Hematopoietic multipotent progenitor cell treated with erythropoietin and hydrocortisone succinate and interleukin-3 and kit ligand, for 6 days (in vitro differentiated cells): ENCODE measurements at regions not wholly inside any gene's neighbourhood (a gene's known extent, or its start where the extent isn't known, plus 50 kb on each side); places are given as distances from the start of the nearest gene placed in this dataset.

Experiments used
- DNase-seq: peaks from one replicate; pipeline ENCODE4 v3.0.0-alpha.2; 2015

DNA sequence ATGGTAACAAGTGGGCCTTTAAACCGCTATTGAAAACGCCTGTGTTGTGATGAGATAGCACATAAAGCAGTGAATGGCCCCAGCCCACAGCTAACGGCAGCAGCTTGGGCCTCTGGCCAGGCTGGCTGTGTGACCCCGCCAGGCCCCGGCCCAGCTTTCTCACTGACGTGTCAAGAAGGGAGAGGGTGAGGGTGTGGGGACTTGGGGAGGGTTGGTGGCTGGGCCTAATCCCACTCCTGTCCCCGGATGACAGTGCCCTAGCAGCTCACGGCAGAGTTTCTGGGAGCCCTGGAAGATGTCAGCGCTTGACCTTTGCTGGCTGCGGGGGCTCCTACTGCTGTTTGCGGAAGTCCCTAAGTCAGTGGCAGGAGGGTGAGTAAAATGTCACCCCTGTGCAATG lies 88.9 kb upstream of the SHH start:
- no peak for DNase-seq

DNA sequence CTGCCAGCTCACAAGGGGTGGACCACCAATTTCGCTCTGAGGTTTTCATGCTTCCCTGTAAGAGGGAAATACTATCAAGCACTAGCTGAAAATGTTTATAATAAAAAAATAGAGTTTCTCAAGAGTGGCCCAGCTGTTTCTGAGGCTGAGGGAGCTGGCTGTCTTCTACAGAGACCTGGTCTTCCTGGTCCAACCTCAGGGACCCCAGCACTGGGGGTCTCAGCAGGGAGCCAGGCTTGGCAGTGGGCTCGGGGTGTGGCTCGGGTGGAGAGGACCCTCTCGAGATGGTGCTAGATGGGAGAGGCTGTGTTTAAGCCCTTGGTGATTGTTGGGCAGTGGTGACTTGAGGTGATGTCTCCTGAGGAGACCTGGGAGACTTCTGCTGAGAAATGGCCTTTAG lies 87.3 kb upstream of the SHH start:
- no peak for DNase-seq

DNA sequence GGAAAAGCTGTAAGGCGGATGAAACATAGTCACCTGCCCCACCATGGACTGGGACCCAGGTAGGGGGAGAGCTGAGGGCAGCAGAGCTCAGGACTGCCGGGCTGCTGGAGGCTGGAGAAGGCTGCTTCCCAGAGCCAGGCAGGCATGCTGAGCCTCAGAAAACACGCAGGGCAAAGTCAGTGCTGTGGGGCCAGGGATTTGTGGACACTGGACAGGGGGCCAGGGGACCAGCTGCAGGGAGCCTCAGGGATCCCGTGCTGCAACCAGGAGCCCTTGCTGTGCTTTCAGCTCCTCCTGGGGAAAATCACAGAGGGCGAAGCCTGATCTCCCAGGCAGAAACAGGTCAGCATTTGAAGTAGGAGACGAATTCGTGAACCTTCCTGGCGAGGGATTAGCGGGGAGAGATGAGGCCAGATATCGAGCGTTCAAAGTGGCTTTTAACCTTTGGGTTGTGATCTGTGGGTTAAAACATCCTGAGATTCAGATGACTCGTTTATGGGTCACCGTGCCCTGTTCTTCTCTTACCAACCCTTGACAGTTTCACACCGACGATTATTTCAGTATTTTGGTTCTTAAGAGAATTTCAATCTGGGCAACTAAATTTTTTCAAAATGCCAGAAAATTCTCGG lies 85.6 kb upstream of the SHH start:
- DNase-seq: no peak

DNA sequence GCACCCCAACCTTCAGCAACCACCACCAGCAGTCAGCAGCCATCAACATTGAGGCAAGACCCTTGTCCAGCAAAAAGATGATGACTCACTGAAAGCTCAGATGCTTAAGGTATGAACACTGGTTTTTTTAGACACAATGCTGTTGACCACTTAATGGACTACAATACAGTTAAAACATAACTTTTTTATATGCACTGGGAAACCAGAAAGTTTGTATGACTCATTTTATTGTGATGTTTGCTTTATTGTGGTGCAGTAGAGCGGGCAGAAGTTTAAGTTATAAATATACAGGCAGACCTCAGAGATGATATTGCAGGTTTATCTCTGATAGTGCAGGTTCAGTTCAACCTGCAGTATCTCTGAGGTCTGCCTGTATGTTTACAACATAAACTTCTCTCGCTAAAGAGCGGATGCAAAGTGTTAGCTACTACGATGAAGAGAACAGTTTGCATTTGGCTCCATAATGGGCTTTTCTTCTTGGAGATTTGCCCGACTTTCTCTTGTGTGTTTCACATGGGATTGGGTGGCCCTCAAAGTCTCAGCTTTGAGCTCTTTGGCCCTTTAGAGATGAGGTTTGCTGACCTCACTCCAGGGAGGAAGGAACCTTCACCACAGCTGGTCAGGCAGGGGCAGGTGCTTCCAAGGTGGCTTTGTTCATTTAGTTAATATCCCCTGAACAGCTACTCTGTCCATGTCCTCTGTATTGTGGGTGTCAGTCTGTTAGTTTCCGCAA lies 84.4 kb upstream of the SHH start:
- no peak for DNase-seq

DNA sequence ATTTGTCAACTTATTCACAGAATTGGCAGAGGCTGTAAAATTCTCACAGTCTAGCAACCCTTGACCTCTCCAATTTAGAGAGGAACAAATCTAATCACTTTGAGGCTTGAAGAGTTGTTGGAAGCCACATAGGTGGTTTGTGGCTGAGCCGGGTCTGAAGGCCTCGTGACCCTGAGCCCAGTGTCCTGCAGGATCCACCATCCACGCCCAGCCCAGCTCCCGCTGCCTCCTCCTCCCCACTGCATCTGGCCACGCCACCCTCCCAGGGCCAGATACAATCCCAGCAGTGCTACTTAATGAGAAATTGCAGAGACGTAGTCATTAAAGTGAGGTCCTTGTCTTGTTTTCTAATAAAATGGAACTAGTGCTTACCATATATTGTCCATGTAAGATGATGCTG lies 81.4 kb upstream of the SHH start:
- no peak for DNase-seq

DNA sequence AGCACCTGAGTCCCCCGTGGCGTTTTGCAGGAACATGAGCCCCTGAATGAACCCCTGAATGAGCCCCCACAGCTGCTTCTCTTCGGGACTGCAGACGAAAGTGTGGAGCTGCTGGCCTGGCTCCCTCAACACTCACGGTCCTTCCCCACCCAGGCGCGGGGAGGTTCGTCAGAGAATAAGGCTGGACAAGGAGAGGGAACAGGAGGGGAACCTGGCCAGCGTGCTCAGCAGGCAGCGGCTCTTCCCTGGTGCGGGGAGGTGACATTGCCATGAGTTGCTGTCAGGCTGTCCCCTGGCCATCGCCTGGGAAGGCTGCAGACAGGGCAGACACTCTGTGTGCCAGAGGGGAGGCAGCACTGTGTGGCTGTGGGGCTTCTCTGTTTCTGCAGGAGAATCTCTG lies 80.9 kb upstream of the SHH start:
- DNase-seq: no peak

DNA sequence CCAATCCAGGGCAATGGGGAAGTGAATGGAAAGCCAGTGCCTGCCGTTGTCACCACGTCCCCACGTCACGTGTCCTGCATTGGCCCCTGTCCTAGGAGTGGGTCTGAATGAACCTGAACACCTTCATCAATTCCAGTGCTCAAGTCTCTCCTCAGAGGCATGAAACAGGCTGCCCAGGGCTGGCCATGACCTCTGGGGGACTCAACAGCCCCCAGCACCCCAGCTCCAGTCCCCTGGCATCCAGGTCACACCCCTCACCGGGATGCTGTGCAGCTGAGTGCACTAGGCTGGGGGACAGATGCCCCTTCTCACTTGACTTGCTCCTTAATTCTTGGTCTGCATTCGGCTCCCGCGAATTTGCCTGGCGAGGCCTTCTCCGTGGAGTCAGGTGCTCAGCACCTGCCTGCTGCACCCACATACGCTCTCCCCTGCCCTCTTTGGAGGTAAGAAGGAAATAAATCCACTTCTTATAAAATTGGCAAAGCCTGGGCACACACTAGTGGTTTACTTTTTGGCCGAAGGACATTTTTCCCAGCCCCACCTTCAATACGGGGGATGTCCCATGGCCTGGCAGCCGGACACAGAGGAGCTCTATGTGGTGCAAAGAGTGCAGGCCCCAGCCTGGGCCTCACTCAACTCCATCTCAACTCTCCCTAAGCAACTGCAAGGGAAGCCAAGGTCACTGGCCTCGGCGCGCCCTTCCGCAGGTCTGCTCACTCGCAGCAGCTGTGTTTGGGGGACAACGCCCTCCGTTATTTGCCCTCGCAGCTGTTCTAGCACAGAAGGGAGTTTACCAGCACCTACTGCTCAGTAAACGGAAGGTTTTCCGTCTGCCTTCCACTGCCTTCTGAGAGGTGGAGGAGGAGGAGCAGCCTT lies 77.6 kb upstream of the SHH start:
- no peak for DNase-seq

DNA sequence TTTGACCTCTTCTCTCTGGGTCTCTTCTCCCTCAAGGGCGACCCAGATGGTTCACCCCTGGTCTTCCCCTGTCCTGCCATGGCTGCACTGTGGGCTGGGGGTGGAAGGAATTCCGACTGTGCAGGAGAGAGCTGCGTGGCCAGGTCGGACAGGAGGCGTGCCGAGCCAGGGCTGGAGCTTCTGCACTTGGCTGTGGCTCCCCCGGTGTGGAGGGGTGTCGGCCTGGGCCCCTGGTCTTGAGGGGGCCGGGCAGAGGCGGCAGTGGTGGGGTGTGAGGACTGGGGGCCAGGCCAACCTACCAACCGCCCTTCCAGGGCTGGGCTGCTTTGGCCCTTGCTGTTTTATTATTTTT lies 74.9 kb upstream of the SHH start:
- no peak for DNase-seq

DNA sequence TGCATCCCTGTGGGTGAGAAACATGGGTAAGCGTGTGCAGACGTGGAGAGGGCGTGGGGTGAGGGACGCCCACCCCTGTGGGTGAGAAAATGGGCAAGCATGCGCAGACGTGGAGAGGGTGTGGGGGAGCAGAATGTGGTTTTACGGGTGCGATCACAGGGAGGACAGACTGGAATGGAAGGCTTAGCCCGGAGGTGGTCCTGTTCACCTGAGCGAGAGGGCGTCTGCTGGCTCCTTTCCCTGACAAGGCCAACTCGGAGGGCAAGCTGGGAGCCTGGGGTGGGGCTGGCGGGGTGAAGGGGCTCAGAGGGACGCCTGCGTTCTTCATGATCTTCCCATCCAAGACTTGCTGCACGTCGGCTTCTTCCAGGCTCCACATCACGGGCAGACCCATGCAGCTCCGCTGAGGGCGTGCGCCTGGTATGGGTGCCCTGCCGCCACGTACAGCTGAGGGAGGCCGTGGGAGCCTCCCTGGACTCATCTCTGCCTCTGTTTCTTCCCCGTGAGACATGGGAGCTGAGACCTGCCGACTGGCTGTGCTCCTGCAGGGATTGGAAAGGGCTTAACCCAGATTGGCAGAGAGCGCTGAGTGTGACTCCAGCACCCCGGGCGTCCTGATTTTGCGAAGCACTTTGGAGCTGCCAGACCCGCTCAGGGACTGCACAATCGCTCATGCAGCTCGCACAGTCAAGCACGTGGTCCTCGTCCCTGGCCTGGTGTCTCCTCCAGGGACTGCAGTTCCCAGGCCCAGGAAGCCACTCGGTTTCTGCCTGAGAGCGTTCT lies 74.3 kb upstream of the SHH start:
- DNase-seq: no peak

DNA sequence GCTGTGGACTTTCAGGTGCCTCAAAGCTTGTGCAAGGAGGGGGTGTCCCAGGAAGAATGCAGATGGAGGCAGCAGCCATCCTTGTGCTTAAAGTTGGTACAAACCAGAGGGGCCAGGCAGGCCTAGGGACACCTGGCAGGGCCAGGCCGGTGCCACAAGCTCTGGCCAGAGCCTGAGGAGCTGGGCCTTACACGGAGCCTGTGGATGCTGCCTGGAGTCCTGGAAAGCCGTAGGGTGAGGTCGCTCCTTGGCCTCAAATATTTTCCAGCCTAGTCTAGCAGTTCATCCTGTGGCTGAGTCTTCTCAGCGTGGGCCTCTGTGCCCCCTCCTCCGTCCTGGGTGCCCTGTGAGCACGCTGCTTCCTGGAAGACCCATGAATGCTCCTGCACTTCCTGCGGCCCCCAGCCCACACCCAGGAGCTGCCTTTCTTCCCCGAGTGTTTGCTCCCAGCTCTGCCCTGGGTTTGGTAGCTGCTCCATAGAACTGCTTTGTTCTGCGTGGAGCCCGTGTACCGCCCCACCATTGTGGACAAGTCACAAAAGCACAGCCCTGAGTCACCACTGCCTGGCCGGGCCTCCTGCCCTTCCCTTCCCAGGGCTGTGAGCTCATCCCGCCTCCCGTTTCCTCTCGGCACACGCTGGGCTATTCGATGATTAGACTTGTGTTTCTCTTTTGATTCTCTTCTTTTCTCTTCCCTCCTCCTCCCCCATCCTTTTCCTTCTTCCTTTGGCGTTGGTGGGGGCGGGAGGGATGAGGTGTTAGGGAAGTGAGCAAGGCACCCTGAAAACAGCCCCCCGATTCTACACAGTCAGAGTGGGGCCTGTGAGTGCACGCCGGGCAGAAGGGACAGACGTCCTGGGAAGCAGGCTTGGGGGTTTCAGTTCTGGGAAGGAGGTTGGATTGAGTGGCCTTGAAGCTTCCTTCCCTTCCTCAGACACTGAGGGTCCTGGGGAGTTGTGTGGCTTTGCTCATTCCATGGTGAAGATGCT lies 73.2 kb upstream of the SHH start:
- no peak for DNase-seq

DNA sequence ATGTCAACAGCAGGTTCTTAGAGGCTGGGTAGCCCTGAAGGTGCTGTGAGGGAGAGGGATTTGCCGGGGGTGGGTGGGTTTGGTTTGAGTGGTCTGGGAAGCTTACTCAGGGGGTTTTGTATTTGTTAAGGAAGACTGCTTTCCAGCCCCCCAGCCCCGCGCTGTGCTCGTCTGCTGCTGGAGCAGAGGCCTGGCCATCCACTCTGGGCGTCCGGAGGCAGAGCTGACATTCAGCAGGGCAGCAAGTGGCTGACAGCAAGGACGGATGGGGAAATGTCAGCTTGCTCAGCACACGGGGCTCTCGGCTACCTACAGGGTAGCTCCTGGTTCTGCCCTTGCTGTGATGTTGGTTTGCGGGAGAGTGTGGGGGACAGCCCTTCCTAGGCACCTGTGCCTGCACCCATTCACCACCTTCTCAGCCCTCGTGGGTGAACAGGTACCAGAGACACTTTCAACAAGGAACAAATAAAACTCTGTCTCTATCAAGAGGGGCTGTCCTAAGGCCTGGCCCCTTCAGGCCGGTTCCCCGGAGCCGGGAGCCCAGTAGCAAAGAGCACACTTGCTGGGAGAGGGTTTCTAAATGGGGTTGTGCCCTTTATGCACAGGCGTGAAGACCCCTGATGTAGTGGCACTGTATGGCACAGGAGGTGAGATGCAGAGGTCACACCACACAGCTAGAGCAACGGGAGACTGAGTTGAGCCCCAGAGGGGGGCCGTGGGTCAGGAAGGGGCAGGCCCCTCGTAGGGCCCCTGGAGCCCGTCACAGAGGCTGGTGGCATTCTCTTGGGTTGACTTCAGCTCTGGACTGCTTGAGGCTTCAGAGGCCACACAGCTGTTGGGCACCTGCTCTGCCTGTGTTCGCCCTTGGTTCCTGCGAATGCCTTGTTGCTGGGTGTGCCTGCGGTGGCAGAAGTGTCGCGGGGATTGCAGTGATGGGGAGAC lies 72.2 kb upstream of the SHH start:
- DNase-seq: no peak

DNA sequence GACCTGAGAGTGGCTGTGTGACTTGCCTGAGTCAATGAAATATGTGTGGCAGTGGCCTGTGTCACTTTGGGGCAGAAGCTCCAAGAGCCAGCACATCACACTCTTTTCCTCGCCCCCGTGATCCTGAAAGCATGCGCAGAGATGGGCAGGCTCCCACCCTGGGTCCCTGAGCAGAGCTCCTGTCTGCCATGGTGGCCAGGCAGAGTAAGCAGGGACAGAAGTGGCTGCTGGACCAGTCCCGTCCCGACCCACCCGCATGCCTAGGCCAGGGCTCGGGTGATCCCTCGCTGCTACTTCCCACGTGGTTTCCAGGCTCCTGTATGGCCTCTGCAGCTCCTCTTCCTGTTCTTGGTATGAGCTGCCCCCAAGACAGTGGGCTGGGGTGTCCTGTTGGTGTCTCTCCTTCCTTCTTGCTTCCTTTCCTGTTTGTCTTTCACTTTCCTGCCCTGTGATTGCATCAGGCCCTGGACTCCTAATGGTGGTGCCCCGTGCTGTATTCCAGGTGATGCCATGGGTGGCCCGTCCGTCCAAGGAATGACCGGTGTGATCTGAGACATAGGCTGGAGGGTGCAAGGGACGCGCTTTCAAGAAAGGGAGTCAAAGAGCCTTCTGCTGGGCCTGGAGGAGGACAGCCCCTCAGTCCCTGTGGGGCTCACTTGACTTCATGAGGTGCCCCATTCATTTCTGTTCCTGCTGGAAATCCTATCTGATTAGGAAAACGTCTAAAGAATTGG lies 71.4 kb upstream of the SHH start:
- DNase-seq: no peak

DNA sequence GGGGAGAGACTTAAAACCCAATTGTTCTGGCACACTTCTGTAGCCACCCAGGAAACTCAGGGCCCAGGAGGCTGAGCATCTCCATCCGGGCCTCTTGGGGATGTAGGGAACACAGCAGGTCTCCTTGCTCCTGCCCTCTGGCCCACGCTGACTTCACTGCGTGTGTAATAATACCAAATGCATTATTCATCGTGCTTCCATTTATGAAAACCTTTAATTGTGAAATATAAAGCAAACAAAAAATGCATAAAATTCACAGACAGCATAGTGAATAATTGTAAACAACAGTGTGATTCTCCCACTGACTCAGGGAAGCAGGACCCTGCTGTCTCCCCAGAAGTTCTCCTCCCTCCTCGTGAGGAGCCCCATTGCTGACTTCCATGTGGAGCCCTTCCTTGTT lies 70.3 kb upstream of the SHH start:
- DNase-seq: no peak

DNA sequence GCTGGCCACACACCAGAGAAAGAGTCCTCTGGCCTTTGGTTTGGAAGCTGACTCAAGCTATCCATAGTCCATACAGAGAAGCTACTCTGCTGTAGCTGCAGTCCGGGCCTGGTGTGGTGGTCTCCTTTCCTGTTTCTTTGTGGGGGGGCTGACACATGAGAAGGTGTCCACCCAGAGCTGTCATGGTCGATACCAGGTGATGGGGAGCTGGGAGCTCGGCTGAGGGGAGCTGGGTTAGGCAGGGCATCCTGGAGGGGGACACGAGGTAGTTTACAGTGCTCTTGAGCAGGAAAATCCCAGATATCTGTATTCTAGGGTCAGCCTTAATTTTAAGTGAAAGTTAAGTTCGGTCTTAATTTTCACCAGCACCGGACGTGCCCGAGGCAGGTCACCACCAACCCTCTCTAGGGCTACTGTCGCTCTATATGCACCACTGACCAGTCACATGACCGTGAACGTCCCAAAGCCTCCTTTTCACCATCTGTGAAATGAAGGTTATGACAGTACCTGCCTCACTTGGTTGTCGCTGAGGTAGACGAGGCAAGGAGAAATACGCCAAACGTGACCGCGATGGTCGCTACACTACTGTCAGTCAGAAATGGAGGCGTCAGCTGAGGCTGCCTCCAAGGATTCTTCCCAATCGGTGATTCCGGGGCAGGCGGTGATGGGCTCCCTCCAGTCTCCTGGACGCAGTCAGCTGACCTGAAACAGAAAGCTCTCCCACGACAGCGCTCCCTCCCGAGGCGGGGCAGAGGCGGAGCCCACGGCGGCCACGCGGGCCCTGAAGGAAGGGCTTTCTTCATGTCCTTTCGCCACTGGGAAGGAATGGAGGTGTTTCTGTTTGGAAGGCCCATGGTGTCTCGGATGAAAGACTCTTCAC lies 69.4 kb upstream of the SHH start:
- no peak for DNase-seq

DNA sequence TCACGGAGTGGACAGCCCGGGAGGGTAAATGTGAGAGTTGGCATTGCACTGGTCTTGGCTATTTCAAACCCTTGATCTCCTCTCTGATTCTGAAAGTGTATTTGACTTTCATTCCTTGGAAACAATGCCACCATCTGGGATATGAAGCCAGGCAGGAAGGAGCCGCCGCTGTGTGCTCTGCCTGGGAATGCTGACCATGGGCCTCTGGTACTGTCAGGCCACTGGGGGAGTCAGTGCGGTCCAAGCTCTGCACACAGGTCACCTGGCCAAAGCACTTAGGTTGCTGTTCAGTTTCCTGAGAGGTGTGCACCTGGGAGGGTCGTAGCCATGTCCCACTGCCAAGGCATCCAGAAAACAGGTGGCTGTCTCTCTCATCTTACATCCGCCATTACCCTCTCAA lies 68.5 kb upstream of the SHH start:
- no peak for DNase-seq

DNA sequence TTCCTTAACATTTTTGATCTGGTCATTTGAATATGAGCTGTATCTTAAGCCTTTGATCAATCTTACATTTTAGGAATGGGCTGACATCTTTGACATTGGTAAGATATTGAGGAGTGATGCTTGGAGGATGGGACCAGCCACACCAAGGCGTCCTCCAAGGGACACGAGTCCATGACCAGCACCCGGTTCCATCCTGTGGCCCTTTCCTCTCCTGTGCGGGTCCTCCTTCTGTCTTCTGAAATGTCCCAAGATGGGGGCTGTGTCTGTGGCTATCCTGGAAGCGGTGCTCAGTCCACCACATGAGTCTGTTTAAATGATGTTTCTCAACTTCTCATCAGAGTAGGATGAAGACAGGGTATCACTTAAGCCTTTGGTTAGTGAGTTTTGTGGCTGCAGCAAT lies 67.3 kb upstream of the SHH start:
- no peak for DNase-seq

DNA sequence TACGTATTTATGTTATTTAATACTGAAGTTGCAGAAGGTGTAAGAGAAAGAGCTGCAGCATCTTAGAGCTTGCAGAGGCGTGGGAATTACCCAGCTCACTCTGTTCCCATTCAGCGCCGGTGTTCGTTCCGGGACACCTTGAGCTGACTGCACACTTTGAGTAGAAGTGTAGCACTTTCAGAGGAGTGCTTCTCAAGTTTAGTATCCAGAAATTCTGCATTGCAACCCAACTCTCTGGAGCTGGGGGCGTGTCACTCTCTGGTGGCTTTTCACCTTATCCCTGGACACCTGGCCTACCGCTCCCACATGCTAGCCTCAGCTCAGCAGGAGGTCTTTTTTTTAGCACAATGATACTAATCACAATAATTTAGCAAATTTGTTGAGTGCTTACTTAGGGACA lies 66.4 kb upstream of the SHH start:
- DNase-seq: no peak

DNA sequence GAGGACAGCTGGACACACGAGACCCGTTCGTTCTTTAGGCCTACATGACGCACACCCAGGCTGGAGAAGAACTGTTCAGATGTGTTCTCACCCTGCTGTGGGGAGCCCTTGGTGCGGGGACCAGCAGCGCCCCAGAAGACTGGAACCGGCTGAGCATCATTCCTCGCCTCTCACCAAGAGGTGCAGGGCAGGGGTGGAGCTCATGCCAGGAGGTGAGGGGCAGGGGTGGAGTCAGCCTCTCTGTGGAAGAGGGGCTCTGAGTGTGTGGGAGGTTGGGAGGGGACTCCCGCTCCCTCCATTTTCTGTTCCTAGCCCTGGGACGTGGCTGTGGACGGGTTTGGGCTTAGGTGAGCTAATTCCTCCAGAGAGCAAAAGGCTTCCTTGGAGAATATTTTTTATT lies 66.0 kb upstream of the SHH start:
- DNase-seq: no peak

DNA sequence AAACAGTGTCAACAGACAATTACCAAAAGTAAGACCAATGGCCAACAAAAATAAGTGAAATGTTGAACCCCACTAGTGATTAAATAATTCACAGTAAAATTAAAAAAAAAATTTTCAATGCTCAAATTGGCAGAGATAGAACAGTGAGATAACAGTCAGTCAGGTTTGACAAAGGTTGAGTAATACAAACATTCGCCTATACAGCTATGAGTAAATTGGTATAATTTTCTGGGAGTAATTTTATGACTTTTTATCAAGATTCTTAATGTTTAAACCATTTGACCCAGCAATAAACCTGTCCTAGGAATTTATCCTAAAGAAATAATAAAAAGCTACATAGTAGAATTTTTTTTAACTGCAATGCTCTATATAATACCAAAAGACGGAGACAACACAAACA lies 64.9 kb upstream of the SHH start:
- DNase-seq: no peak
